PC-3 (cell line): ENCODE measurements at regions not wholly inside any gene's neighbourhood (a gene's known extent, or its start where the extent isn't known, plus 50 kb on each side); places are given as distances from the start of the nearest gene placed in this dataset.

Source experiments
- EZH2phosphoT487 ChIP-seq: fragments of 300-600 bp; sonication (generic); IDR thresholded peaks from 2 replicates; pipeline ENCODE4 v1.6.1; 2018; ENCODE audit warnings: mild to moderate bottlenecking, antibody characterized with exemption, low read length, borderline replicate concordance
- TF ChIP-seq, protein P1 (sequence below): fragments of 300-600 bp; sonication (generic); conservative IDR thresholded peaks from 2 replicates; pipeline ENCODE4 v1.5.1; 2017; ENCODE audit warnings: antibody characterized with exemption, low read depth, mild to moderate bottlenecking, low read length

DNA sequence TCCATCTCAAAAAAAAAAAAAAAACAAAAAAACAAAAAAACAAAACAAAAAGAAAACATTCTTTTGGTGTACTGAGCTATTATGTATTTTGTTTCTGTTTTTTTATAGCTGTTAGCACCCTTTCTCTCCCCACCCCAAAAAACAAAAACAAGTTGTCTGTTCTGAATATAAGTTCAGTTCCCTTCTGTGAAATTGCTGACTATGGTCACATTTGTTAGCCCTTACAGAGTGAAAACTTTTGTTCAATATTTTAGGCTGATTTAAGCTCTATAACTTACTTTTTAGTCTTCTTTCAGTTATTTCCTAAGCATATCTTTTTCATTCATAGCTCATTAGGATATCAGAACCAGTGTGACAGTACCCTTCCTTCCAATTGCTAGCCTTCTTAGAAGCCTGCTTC, 1056.6 kb upstream of the NCAM2 start:
- TF ChIP-seq, protein P1, sequence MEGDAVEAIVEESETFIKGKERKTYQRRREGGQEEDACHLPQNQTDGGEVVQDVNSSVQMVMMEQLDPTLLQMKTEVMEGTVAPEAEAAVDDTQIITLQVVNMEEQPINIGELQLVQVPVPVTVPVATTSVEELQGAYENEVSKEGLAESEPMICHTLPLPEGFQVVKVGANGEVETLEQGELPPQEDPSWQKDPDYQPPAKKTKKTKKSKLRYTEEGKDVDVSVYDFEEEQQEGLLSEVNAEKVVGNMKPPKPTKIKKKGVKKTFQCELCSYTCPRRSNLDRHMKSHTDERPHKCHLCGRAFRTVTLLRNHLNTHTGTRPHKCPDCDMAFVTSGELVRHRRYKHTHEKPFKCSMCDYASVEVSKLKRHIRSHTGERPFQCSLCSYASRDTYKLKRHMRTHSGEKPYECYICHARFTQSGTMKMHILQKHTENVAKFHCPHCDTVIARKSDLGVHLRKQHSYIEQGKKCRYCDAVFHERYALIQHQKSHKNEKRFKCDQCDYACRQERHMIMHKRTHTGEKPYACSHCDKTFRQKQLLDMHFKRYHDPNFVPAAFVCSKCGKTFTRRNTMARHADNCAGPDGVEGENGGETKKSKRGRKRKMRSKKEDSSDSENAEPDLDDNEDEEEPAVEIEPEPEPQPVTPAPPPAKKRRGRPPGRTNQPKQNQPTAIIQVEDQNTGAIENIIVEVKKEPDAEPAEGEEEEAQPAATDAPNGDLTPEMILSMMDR = no peak
- TF ChIP-seq EZH2phosphoT487 = no peak
